IPS-18c (cell line): ENCODE measurements at regions not wholly inside any gene's neighbourhood (a gene's known extent, or its start where the extent isn't known, plus 50 kb on each side); places are given as distances from the start of the nearest gene placed in this dataset.

Experiments
- H3K4me3 ChIP-seq: 2 replicates; pipeline ENCODE4 v1.7.0; 2013; ENCODE audit warnings: low read depth, mild to moderate bottlenecking, low read length, moderate library complexity; ENCODE audit not compliant: insufficient read depth
- H3K9me3 ChIP-seq: one replicate; pipeline ENCODE4 v1.6.1; 2013; ENCODE audit warnings: mild to moderate bottlenecking, low read length, moderate library complexity; ENCODE audit not compliant: control insufficient read depth, insufficient read depth

DNA sequence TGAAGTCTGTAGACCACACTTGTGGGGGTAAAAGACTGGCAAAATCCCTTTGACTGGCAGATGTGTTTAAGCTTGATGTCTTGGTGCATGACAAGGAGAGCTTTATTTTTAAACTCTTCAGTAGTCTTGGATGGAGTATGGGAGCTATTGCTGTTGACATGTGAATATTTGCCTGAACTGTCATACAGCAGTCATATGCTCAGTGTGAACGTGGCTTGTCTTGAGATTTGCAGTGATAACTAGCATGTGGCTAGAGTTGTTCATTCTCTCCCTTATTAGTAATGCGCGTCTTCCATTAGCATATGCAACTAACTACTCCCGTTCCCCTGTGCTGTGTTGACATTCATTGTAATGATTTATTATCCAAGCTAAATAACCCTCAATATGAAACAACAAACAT is 523.6 kb upstream of the WWC1 start:
- Histone ChIP-seq H3K9me3 (no peaks in the 10 kb centered on the region), H3K4me3 (no peak overlapping the region)

DNA sequence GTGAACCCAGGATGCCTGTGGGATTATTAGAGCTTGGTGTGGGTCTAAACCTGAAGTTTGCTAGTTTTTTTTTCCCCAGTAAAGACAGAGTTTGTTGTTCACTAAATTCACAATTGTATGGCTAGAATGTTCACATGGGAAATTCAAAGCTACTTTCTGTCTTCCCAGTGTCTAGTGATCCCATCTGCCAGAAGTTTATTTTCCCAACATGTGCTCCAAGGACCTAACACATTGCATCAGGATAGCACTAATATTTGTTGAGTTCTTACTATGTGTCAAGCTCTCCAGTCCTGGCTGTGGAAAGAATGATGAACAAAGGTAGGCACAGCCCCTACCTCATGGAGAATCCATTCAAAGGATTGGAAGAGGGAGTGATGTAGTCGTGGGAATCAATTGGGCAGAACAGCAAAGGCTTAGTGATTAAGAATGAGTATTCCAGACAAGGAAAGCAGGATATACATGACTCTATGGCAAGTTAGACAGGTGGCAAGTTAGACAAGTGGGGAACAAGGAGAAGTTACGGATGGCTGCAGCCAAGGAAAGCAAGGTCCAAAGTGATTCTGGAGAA is 521.5 kb upstream of the WWC1 start:
- H3K4me3 ChIP-seq, result no peak overlapping the region
- H3K9me3 ChIP-seq, result no peaks in the 10 kb centered on the region

DNA sequence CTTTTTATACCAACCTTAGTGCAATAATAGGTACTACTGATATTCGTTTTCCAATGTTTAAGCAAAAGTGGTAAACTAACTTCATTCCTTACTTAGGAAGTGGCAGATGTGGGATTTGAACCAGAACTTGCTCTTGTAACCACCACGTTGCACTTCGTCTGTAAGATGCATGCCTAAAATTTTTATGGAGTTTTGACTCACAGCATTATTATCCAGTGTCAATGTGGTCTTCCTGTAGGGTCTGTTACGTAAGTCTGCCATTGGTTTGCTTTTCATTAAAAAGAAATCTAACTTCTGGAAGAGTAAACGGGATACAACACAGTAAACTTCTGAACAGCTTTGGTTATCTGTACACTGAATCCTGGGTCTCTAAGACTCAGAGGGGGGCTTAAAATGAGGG is 521.0 kb upstream of the WWC1 start:
- no peak overlapping the region for H3K4me3 ChIP-seq
- no peaks in the 10 kb centered on the region for H3K9me3 ChIP-seq

DNA sequence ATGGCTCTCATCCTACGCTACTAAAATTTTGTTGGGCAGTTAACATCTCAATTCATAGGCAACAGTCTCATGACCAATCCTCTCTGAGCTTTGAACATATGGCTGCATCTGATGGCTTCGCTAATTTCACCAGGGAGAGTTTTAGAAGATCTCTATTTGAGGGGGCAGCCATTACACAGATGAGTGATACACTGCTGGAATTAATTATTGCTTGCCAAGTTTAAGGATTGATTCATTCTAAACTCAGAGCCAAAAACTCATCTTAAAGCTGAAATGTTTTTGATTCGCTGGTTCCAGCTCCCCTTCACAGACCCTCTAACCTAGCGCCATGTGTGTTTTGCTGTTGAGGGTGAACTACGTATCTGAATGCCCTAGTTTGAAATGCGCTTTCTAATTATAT is 519.9 kb upstream of the WWC1 start:
- H3K9me3 ChIP-seq, result no peaks in the 10 kb centered on the region
- H3K4me3 ChIP-seq, result no peak overlapping the region

- no peak overlapping the region for H3K4me3 ChIP-seq
These were observed 517.7 kb upstream of the WWC1 start for GRCh38 chr5:167773668-167774301.

DNA sequence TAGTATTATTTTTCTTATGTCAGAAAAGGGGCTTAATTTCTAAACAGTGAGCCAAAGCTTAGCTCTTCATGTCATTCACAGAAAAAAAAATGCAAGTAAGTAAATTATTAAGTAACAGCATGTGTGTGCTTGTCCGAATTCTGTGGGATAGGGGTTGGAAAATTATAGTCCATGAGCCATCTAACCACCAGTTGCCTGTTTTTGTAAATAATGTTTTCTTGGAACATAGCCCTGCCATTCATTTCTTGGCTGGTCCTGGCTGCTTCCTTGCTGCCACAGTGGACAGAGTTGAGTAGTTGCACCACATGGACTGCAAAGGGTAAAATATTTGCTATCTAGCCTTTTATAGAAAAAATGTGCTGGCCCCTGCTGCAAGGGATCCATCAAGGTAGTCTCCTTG is 513.7 kb upstream of the WWC1 start:
- no peaks in the 10 kb centered on the region for H3K9me3 ChIP-seq

More at GRCh38 chr5:167773668-167774301, 517.7 kb upstream of the WWC1 start:
- no peaks in the 10 kb centered on the region for H3K9me3 ChIP-seq

GRCh38 chr5:167778228-167778627 is 513.2 kb upstream of the WWC1 start:
- H3K4me3 ChIP-seq, result no peak overlapping the region
- H3K9me3 ChIP-seq, result no peaks in the 10 kb centered on the region

More for the DNA sequence above, 513.7 kb upstream of the WWC1 start:
- H3K4me3 ChIP-seq, result no peak overlapping the region

DNA sequence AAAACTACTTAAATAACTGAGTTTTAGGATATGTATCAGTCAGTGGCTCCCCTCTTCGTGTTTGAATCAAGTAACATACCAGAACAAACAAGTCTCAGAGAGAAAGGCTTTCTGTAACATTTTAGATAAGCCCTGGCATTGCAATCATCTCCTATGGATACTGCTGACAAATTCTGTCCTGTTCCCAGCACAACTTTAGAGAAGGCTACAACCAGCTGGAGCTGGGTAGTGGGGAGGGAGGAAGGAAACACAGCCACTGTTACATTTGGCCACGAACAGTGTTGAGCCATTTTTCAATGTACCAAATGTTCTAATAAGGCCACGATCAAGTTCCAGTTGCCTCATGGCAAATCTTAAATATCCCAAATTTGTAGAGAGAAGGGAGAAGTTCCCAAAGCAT is 511.8 kb upstream of the WWC1 start:
- Histone ChIP-seq H3K9me3 (no peaks in the 10 kb centered on the region), H3K4me3 (no peak overlapping the region)

DNA sequence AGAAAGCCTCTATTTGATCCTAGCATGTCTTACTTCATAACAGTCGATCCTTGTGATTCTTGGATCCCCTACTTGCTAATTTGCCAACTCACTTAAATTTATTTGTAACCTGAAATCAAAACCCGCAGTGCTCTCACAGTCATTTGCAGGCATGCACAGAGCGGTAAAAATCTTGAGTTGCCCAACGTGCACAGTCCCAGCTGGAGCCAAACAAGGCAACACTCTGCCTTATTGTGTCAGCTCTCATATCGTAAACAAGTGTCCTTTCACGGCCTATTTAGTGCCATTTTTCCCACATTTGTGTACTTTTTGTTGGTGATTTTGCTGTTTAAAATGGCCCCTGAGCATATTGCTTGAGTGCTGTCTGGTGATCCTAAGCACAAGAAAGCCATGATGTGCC is 511.3 kb upstream of the WWC1 start:
- Histone ChIP-seq H3K9me3 (no peaks in the 10 kb centered on the region), H3K4me3 (no peak overlapping the region)

DNA sequence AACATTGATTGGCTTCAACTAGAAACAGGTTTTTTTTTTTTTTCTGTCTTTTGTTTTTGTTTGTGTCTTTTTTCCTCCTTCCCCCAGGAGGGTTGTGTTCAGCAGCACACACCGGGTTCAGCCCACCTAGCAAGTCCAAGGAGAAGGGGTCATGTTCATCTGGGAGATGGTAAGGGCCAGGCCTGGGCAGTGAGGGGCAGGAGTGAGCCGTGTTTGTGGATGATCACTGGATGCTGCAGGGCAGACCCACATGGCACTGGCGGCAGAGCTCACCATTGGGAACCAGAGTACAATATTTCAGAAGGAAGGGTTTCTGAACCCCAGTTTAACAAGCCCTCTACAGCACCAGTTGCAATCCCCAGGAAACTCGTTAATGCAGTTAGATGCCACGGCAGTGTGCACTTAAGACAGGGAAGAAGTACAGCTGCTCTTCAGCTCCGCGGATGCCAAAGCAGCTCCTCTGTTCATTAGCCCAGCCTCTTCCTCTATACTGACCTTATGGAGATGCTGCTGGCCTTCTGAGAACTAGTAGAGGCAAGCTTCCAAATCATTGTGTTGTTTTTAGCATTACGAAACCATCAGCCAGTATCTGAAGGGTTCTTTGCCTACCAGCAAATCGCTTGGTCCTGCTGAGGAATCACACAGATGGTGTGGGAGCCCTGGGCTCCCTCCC is 508.2 kb upstream of the WWC1 start:
- Histone ChIP-seq H3K4me3 (no peak overlapping the region), H3K9me3 (no peaks in the 10 kb centered on the region)

DNA sequence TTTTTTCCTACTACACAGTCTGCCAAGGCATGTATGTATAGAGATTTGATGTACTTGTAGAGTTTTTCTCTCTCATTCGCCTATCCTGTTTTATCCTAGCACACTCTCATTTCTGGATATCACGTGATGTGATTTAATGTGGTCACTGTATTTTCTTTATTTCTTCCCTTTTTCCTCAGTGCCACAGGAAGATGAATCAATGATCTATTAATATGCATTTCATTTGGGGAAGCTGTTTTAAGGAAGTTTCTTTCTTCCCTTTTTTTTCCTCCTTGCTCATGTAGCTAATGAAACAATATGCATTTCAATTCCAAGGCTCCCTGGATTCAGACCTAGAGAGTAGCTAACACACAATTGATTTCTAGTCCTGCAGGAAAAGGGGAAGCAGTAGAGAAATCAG is 506.3 kb upstream of the WWC1 start:
- H3K4me3 ChIP-seq, result no peak overlapping the region
- no peaks in the 10 kb centered on the region for H3K9me3 ChIP-seq

DNA sequence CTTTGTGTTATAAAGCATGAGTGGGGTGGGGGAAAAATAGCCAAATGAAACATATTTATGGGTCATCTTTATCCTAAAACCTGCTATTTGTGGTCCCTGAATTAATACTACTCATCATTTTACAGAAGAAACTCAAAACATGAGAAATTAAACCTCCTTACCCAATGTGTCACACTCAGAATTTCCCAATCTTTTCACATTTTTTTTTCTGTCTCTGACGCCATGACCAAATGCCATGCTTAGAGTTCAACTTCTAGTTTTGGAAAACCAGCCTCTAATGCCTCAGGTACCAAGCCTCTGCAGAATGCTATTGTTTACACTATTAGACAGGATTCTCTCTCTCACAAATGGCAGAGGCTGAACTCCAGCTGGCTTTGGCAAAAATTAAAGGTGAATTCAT is 505.5 kb upstream of the WWC1 start:
- Histone ChIP-seq H3K9me3 (no peaks in the 10 kb centered on the region), H3K4me3 (no peak overlapping the region)

DNA sequence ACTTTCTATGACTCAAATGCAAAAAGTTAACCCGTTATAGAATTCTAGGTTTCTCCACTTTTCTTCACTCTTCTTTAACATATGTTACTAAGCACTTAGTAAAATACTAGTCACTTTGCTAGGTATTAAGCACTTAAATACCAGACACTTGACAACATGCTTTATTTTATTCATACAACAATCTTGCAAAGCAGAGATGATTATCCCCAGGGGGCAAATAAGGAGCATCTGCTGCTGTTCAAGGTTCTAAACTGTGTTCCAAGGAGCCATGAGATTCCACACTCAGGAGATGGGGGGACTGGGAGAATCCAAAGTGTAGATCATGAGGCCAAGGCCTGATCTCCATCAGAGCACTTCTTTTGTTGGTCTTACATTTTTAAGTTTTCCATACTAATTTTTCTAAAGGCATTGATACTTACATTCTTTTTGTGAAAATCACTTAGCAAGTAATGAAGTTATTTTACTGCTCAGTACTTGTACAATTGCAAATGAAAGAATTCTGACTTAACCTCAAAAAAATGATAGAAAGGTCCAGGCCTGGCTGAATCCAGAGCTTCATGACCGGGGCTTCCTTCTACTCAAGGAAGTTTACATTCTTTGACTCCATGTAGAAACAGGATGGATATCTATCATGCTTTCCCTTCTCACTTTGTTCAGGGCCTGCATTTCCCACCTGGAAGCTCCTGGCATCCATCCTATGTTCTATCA is 504.4 kb upstream of the WWC1 start:
- Histone ChIP-seq H3K4me3 (no peak overlapping the region), H3K9me3 (no peaks in the 10 kb centered on the region)

GRCh38 chr5:167790045-167790444 is 501.4 kb upstream of the WWC1 start:
- H3K4me3 ChIP-seq, result no peak overlapping the region
- H3K9me3 ChIP-seq, result no peaks in the 10 kb centered on the region

GRCh38 chr5:167790462-167791260 is 500.8 kb upstream of the WWC1 start:
- no peak overlapping the region for H3K4me3 ChIP-seq
- no peaks in the 10 kb centered on the region for H3K9me3 ChIP-seq

DNA sequence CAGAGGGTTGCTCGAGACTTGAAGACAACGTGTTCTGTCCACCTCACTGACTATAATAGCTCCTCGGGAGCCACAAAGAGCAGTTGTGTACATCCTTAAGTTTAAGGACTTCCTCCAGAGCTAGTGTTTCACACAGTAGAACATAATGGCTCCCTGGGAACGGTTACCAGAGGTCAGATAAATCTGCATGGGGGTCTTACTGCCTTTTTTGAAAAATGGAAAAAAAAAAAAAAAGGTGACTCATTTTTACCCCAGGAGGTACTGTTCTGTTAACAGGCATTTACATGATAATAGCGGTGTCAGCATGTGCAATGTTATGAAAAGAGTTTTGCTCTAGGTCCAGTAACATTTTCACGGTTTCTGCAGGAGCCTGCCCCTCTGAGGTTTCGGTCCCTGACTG is 498.9 kb upstream of the WWC1 start:
- Histone ChIP-seq H3K9me3 (no peaks in the 10 kb centered on the region), H3K4me3 (no peak overlapping the region)

DNA sequence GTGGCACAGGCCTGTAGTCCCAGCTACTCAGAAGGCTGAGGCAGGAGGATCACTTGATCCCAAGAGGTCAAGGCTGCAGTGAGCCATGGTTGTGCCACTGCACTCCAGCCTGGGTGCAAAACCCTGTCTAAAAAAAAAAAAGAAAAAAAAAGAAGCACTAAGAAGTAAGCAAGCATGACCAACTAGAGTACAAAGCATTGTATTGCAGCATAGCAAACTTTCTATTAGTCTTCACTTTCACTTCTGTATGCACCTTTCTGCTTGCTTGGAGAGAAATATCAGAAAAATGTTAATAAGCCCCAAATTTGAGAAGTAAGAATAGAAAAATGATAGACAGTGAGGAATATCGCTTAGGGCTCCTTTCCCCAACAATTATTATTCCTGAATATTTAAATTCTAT is 497.7 kb upstream of the WWC1 start:
- Histone ChIP-seq H3K4me3 (no peak overlapping the region), H3K9me3 (no peaks in the 10 kb centered on the region)
